ENCODE measurements at regions not wholly inside any gene's neighbourhood (a gene's known extent, or its start where the extent isn't known, plus 50 kb on each side); places are given as distances from the start of the nearest gene placed in this dataset.

GRCh38 chr14:85224241-85224640, 305.7 kb upstream of the FLRT2 start:
- in situ Hi-C loops (cut with MboI; ENCODE audit: low sequenced_read_pairs, unreplicated experiment) = no loop called here
- no peak for DNase-seq (ENCODE audit: low spot score)
- TF ChIP-seq CTCF (IDR thresholded peaks at IDR 0.05; ENCODE audit: borderline replicate concordance, control extremely low read depth, extremely low read depth, insufficient read depth, missing control alignments) = no peak

GRCh38 chr14:85233756-85234155, 296.2 kb upstream of the FLRT2 start:
- in situ Hi-C loops (cut with MboI; ENCODE audit: low sequenced_read_pairs, unreplicated experiment) = no loop called here
- DNase-seq (ENCODE audit: low spot score) = no peak
- no peak for TF ChIP-seq CTCF (IDR thresholded peaks at IDR 0.05; ENCODE audit: borderline replicate concordance, control extremely low read depth, extremely low read depth, insufficient read depth, missing control alignments)

- in situ Hi-C loops (cut with MboI; ENCODE audit: low sequenced_read_pairs, unreplicated experiment) = no loop called here
- no peak for DNase-seq (ENCODE audit: low spot score)
- TF ChIP-seq CTCF (IDR thresholded peaks at IDR 0.05; ENCODE audit: borderline replicate concordance, control extremely low read depth, extremely low read depth, insufficient read depth, missing control alignments) = no peak
These were observed 295.6 kb upstream of the FLRT2 start for GRCh38 chr14:85234156-85235025.

GRCh38 chr14:85235868-85236267, 294.1 kb upstream of the FLRT2 start:
- TF ChIP-seq CTCF (IDR thresholded peaks at IDR 0.05; ENCODE audit: borderline replicate concordance, control extremely low read depth, extremely low read depth, insufficient read depth, missing control alignments) = no peak
- in situ Hi-C loops (cut with MboI; ENCODE audit: low sequenced_read_pairs, unreplicated experiment) = no loop called here
- DNase-seq (ENCODE audit: low spot score) = no peak

GRCh38 chr14:85236296-85236695, 293.6 kb upstream of the FLRT2 start:
- no peak for DNase-seq (ENCODE audit: low spot score)
- no peak for TF ChIP-seq CTCF (IDR thresholded peaks at IDR 0.05; ENCODE audit: borderline replicate concordance, control extremely low read depth, extremely low read depth, insufficient read depth, missing control alignments)
- in situ Hi-C loops (cut with MboI; ENCODE audit: low sequenced_read_pairs, unreplicated experiment) = no loop called here

- in situ Hi-C loops (cut with MboI; ENCODE audit: low sequenced_read_pairs, unreplicated experiment) = no loop called here
- no peak for DNase-seq (ENCODE audit: low spot score)
- TF ChIP-seq CTCF (IDR thresholded peaks at IDR 0.05; ENCODE audit: borderline replicate concordance, control extremely low read depth, extremely low read depth, insufficient read depth, missing control alignments) = no peak
These were observed 290.2 kb upstream of the FLRT2 start for GRCh38 chr14:85239791-85240190.

Data from GM13976 (cell line).